ENCODE measurements at regions not wholly inside any gene's neighbourhood (a gene's known extent, or its start where the extent isn't known, plus 50 kb on each side); places are given as distances from the start of the nearest gene placed in this dataset.

- TF ChIP-seq CTCF (IDR thresholded peaks at IDR 0.05), result no peak
- TF ChIP-seq POLR2A (IDR thresholded peaks at IDR 0.05), result no peak
These were observed 751.2 kb downstream of the NR2F2 start for GRCh38 chr15:97081666-97082226.
